GM18508 (cell line): ENCODE measurements at regions not wholly inside any gene's neighbourhood (a gene's known extent, or its start where the extent isn't known, plus 50 kb on each side); places are given as distances from the start of the nearest gene placed in this dataset.

Source experiments
- ATAC-seq: cut with Tn5 transposase; IDR thresholded peaks from one replicate; pipeline ENCODE4 v1.9.1; 2021; ENCODE audit warnings: moderate number of reproducible peaks; ENCODE audit not compliant: insufficient read depth, unreplicated experiment

DNA sequence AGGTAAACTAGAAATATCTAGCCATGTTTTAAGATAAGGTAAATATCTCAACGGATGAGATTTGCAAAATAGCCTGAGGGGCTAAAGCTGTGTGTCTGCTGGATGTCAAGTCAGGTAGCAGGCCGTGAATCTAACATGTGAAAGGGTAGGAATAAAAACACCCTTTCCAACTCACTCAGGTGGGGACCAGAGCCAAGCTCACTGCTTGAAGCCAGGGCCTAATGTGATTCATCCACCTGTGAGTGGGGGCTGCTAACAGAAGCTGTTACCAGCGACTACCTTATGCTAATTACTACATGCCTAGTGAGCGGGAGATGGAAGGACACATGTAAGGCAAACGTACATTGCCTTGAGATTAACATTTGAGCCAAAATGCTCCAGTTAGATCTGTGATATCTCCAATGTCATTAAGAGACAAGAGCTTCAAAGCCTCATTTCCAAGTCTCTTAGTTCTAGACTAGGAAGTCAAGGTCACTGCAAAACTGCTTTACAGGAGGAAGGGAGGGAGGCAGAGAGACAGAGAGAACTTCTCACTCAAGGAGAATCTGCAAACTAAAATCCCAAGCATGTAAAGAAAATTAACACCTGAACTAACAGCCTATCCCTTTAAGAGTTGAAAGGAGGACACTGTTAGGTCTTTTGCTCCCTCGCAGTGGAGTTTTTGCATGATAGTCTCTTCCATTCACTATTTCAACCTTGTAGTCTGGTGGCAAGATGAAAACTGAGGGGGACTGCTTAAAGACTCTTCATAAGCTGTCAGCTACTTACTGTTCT, 141.6 kb upstream of the RPS23 start:
- no peak for ATAC-seq

DNA sequence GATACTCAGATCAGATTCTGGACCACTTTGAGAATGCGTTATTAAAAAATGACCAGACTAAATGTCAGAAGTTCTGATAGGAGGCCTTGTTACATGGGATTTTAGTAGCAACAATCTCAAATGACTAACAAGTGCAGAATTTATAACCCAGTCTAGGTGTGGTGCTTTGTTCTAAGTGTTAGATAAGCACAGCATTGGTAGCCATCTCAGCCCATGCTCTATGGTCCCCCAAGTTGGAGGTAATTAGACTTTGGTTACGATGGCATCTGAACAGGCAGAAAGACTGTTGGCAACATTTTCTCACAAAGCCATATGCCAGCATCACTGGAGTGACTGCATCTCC, 140.4 kb upstream of the RPS23 start:
- no peak for ATAC-seq

DNA sequence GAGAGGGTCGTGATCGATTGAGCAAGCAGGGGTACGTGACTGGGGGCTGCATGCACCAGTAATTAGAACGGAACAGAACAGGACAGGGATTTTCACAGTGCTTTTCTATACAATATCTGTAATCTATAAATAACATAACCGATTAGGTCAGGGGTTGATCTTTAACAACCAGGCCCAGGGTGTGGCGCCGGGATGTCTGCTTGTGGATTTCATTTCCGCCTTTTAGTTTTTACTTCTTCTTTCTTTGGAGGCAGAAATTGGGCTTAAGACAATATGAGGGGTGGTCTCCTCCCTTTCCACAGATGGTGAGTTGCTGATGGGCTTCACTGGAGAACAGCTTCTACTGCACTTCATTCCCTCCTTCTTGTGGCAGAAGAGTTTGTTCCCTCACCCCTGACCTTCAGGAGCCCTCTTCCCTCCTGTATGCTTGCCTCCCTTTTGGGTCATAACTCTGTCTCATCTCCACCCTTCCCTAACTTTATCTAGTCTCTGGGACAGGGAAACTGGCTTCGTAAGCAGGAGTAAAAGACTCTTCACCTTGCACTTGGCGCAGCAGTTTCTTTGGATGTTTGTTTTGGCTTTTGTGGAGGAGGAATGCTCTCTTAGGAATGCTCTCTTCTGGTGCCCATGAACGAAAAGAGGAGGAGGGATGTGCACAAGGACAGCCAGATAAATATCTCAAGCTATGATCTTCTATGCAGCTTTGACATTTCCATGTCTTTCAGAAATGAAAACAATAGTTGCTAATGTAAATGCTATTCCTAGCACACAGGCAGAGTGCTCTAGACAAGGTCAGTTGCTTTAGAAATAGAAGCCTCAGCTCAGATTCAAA, 139.8 kb upstream of the RPS23 start:
- no peak for ATAC-seq

DNA sequence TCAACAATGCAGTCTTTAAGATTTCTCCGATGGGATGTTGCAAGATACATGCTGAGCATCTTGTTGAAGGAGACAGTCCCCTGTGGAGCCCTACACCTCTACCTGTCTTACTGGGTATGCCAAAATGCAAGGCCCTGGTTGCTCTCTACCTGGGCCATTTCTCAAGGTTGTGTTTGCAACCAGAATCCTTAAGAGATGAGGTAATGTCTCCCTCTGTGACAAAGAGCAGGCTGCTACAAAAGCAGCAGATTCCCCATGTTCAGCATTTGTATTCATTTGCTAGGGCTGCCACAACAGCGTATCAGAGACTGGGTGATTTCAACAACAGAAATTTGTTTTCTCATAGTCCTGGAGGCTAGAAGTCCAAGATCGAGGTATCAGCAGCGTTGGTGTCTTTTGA, 138.4 kb upstream of the RPS23 start:
- no peak for ATAC-seq

DNA sequence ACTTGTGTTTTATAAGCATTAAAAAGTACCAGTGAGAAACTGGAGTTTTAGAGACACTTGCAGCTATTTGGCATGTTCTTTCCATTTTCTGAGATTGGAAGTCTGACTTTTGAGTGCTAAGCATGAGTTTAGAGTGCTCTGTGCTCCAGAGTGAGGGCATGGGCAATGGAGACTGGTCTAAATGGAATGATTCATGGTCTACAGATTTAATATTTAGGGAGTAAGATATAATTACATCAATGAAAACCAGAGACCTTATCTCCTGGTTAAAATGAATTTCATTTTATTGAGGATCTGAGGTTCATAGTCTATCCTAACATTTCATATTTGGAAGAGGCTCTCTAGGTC, 135.9 kb upstream of the RPS23 start:
- ATAC-seq = no peak

DNA sequence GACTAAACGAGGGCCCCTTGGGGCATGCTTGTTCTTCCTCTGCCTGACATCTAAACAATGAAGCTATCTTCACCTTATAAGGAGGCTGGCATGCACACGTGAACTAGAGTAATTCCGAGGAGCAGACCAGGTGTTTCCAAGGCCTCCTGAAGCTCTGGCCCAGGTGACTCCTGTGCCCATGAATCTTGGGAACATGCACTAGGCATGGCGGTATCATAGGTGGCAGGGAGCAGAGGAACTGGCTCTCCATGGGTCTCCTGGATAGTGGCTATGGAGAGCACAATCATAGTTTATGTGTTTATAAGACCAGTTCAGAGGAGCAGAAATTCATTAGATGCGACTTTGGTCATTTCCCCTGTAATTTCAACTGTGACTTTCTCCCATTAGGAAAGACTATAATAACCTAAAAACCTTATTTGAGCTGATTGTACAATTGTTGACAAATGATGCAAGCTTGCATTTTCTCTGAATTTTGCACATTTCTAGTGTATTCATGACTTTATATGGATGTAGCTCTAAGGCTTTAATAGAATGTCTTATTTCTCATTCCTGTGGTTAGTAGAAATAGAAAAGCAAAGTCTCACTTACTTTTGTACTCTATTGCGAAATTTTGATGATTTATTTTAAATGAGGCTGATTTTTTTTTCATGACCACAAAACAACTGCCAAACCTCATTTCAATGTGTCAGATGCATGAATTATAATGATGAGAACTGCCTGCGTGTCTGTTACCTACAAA, 135.3 kb upstream of the RPS23 start:
- ATAC-seq = no peak

DNA sequence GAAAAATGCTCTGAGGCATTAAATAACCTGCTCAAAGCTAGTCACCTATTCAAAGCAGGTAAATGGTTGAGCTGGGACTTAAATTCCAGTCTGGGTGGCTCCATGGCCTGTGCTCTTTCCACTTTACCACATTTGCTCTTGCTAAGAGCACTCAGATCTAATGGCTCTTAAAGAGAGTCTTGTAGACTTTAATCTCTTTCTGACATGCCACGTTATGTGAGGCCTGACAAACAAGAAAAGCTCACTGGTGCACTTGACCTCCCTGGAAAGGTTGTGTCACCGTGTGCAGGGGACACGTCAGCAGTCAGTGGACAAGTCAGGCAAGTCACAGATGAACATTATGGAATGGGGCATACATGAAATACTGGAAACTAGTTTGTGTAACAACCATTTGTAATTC, 129.9 kb upstream of the RPS23 start:
- no peak for ATAC-seq

DNA sequence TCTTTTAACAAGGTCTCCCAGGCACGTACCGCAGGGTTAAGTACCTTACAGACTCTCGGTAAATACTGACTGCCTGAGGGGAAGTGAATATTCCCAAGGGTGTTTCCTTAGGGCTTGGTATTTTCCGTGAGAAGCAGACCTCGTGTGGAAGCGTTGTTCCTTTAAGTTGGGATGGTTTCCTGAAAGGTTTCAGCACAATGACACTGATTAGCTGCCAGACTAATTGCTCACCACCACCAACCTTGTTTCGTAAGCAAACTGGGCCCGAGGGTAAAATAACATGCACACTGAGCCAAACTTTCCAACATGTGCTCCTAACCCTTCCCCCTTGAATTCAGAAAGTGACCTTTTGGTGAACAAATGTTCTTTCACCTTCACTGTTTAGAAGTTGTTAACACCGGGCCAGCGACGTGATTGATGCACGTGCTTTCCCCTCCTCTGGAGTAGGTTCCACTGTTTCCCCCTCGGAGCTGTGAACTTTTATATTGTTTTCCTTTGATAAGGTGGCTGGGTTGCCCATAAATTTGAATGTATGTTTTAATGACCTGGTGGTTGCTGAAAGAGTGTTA, 128.1 kb upstream of the RPS23 start:
- no peak for ATAC-seq

DNA sequence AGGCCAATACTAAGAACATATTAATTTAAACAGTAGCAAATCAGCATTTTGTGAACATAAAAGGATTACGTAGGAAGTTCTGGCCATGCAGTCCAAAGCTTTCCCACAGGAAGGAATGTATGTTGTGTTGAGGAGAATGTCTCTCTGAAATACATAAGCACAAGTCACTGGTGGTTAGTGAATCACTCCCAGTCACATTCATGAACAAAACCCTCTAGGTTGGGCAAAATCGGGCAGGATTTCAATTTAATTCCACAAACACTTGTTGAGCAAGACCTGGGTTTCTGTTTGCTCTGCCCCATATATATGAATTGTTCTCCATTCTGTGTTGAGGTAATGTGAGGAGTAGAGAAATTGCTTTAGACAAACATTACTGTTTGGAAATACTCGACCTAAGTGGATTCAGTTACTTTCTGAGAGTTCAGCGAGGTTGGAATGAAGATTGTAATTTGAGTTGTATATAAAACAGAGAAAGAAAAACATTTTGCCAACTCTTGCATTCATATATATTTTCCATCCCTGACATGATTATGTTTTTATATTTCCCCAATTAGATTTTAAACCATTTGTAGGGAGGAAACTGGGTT, 127.6 kb upstream of the RPS23 start:
- no peak for ATAC-seq

DNA sequence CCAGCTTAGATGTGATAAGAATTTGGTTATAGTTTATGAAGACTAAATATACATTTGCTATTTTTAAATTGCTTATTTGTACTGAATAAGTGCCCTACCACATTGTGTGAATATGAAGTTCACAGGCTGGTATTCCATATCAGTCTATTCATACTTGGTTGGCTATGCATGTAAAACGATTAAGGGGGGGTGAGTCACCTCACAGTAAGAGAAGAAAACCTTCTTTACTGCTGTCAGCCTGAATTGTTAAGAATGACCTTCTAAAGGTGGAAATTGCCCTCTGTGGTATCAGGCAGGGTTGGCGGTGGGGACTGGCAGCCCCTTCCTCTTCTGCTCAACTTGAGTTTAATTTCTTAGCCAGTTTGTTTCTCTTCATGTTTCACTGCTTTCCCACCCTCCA, 127.0 kb upstream of the RPS23 start:
- no peak for ATAC-seq

DNA sequence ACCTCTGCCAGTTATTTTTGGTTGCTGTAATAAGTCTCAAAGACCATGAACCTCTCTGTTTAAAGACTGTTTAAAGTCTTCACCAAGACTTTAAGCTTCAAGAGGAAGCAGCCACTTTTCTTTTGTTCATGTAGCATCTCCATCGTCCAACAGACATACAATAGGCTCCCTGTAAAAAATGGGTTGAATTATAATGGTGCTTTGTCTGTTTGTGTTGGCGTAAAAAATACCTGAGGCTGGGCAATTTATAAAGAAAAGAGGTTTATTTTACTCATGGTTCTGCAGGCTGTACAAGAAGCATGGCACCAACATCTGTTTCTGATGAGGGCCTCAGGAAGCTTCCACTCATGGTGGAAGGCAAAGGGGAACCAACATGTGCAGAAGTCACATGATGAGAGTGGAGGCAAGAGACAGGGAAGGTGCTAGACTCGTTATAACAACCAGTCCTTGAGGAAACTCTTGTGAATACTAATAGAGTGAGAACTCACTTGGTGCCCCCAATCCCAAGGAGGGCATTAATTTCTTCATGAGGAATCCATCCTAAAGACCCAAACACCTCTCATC, 126.3 kb upstream of the RPS23 start:
- no peak for ATAC-seq

DNA sequence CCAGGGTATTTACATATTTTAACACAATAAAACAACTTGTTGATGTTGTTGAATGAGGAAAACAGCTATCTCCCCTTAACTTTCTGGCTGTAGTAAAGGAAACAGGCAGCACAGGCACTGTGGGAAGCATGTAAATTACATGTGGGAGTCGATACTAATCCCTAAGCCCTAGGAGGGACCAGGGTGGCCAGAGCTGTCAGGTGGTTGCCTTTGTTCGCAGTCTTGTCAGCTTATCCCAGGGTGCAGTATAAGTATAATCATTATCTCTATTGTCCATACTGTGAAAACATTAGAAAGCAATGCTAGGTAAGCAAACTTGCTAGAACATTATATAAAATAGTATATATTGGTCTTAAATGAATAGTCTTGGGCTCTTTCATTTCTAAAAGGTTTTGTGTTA, 125.6 kb upstream of the RPS23 start:
- no peak for ATAC-seq

DNA sequence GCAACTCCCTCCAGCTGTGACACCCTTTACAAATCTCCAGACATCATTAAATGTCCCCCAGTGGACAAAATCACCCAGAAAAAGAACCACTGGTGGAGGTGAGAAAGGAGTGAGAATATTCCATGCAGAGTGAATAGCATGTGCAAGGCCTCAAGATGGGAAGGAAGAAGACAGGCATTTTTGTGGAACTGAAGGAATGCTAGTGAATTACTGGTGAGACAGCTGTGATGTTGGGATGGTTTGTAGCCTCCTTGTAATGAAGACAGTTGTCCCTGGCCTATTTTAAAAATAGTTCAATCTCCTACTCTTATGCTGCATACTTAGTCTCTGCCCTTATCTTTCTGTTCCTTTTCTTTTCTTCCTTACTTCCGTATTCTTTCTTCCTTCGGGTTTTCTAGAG, 124.9 kb upstream of the RPS23 start:
- ATAC-seq = no peak

DNA sequence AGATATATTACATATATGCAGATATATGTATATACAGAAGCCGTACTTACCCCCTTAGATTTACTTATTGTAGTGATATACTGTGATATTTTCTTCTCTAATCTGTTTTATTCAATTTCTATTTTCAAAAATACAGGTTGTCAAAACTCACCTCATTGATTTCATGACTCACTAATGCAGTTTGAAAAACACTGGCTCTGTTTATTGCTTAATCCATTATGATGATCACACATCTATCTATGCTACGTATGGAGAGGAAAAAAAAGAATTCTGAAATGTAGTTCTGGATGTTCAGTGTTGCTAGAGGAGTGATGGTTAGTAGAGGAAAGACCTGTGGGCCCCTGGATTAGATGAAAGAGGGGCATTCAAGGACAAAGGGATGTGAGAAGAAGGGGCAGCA, 121.0 kb upstream of the RPS23 start:
- ATAC-seq = no peak

DNA sequence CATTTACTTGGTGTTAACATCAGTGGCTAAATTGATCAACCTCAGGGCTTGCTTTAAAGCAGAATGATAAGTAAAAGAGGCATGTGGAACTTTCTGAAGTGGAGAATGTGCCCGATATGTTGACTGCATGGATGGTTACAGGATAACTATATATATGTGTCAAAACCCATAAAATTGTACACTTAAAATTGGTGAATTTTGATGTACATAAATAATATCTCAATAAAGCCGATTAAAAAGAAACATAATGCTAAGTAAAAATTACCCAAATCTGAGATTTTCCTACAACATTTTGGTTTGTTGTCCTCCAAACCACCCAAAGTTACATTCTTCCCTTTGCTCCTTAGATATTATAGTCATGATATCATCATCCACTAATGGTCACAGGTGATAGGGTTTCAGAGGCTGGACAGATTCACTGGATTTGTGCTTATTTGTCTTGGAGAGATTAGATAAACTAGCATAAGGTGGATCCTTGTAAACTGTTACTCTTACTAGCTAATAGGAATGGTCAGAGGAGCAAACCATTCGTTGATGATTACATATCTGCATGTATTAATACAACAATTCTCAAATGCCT, 119.7 kb upstream of the RPS23 start:
- no peak for ATAC-seq

DNA sequence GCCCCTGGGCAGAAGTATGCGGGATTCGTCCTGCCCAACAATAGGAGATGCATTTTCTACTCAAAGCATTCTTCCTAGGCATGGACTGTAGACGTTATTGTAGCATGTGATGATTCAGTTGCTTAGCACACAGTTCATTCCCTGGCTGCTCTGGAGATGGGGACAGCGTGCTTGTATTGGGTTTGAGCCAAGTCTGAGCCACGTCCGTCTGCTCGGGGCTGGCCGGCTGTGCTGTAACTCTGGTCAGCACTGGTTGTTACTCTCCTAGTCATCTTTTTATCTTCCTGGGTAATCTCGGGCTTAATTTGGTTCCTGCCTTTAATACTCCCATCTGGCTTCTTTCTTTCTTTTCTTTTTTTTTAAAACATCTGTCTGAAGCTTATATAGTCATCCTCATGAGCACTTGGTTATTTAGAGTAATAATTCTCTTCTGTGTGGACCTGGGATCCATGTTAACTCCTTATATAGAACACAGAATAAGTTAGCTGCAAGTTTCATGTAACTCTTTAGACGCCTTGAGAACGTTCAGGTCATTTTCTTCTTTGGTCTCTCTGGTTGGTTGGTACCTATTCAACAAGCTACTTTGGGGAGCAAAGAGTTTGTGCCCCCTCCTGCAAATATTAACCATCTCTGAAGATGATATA, 118.8 kb upstream of the RPS23 start:
- ATAC-seq = no peak

DNA sequence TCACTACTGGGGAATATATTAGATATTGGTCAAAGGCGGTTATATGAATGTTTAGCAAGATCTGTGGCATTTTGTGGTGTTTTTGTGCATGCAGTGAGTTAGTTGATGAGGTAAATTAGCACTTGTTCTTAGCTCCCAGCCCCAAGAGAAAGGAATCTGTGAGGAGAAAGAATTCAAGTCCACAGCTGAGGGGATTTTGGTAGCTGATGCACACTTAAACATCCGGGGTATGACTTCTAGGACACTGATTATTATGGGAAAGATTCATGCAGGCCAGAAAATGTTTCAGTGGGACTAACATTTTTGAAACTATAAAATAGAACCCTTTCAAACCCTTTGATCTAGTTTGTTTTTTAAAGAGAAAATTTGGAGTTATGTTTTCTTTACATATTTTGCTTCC, 118.2 kb upstream of the RPS23 start:
- no peak for ATAC-seq

DNA sequence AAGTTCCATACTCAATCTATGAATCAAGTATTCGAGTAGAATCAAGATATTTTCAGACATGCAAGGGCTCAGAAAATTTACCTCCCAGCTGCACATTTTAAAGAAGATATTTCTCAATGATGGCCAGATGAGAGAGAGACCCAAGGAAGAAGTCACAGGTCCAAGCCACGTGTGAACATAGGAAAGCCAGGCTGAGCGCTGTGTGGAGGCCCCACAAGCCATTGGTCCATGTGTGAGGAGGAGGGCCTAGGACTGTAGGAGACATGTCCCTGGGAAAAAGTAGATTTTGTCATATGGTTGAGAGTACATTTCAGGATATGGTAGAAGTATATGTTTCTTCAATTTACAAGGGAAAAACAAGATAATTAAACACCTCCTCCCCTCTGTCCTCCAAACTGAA, 115.8 kb upstream of the RPS23 start:
- no peak for ATAC-seq

DNA sequence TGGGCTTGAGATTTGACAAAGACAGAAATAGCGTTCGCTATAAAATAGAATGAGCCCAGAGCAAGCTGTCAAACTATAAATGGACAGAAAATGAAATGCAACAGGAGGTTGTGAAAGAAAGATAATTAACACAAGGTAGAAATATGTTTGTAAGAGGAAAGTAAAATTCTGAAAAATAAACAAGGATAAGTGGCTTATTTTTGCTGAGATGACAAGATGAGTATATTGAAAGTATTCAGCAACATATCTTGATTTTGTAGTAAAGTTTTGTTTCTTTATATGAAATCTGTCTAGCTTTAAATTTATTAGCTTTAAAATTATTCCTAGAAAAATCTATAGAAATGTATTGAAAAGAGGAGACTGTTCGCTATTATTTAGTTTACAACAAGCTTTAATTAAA, 111.9 kb upstream of the RPS23 start:
- ATAC-seq = no peak

DNA sequence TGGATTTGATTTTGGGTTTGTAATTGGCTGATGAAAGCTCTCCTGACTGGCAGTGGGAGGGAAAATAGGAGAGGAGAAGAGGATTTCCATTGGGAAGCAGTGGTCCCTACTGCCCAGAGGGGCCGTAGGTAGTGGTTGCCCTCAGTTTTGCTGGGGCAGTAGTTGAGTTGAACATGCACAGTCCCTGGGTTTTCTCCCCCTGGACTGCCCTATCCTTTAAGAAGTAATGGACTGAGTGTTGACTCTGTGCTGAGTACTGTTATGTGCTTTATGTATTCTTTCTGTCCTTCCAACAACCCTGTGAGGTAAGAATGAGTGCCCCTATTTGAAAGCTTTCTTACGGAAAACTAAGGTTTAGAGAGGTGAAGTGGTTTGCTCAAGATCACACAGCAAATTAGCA, 111.2 kb upstream of the RPS23 start:
- ATAC-seq = no peak
